C1 segment of cervical spinal cord (tissue), 14 donors: ENCODE measurements at regions not wholly inside any gene's neighbourhood (a gene's known extent, or its start where the extent isn't known, plus 50 kb on each side); places are given as distances from the start of the nearest gene placed in this dataset.
"Not testable (repeated sequence)": the region's sequence is repeated elsewhere in the genome, so short reads cannot be mapped to it uniquely, and the experiment has no call there.

ENCODE experiments used
- DNase-seq, 14 donors: peaks; one replicate each; lab custom pipeline; 2025; lab: John Stamatoyannopoulos, UW

GRCh38 chr9:22650145-22650544 lies 203.5 kb downstream of the DMRTA1 start:
- no peak for DNase-seq

DNA sequence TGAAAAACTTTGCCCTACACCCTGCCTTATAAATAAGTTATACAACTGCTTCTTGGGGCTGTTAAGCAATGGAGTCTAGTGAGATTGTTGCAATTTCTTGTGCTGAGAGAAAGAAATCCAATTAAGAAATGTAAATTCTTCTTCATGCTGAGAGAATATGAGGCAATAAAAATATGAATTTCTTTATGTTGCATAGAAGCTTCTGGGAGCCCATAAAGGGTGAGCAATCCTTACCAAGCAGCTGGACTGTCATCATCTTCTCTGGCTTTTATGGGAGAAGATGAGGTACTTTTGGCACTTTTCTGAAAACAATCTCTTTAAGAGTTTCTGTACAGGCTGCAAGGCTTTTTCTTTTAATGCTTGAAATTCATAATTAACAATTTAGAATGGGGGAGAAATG lies 204.3 kb downstream of the DMRTA1 start:
- DNase-seq, result no peak

GRCh38 chr9:22654833-22655232 lies 208.2 kb downstream of the DMRTA1 start:
- DNase-seq, result no peak

- no peak for DNase-seq
Measured at GRCh38 chr9:22657713-22658112, 211.1 kb downstream of the DMRTA1 start.

DNA sequence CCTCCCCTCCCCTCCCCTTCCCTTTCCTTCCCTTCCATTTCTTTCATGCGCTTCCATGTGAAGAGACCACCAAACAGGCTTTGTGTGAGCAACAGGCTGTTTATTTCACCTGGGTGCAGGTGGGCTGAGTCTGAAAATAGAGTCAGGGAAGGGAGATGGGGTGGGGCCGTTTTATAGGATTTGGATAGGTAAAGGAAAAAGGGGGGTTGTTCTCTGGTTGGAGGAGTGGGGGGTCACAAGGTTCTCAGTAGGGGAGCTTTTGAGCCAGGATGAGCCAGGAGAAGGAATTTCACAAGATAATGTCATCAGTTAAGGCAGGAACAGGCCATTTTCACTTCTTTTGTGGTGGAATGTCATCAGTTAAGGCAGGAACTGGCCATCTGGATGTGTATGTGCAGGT lies 211.9 kb downstream of the DMRTA1 start:
- not testable (repeated sequence) for DNase-seq

DNA sequence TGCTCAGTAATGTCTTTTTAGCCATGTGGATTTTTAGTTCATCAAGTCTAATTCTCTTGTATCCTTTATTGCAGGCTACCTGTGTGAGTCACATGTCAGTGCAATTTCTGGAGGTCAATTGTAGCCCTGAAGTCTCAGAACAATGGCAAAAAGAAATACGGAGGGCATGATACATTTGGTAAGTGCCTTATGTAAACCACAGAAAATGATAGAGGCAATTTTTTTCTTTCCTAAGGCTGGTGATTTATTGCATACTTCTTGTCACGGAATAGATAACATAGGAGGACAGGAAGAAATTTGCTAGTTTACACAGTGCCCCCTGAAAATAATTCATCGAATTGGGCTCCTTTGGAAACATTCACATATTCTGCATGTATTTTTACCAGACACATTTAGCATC lies 235.9 kb downstream of the DMRTA1 start:
- DNase-seq, result no peak

DNA sequence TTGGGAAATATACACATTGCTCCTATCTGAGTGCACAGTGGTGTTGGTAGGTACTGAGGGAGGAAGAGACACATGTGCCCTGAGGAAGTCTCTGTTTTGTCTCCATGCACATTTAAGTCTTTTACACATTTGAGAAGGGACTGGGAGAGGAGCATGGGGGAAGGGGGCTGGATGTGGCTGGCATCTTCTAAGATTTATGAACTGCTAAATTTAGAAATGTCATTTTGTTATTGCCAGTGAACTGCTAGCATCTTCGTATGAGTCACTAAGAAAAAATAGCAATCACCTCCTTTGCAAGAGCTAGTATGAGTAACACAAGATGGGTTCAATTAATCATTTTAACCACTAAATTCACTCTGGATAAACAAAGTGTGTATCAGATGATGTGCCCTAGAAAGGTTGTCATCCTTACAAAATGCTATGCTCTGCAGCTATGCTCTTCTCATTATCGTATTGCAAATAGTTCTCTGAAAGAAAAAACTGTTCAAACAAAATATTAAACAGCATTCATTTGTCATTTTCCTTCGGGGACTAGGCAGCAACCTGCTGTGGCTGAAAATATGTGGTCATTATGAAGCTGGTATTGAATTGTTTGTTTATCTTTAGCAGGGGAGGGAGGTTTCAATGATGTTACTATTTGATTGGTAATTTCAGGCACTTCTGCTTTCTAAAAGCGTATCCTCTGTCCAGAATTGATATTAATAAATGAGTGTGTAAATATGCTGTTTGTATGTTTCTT lies 236.5 kb downstream of the DMRTA1 start:
- no peak for DNase-seq

DNA sequence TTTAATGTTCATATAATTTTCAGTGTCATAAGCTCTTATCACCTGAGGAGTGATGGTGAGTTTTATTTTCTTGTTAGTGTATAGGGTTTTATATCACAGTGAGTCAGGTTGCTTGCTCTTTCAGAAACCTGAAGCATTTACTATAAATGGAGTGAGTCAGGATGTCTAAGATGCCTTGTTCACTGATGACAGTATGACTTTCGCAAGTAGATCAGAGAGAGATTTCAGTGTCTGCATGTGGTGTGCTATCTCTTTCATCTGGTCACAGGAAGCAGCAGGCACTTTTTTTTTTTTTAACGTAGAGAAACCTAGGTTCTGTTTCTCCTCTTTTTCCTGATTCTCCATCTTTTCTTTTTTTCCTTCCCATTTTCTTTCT lies 237.1 kb downstream of the DMRTA1 start:
- no peak for DNase-seq

DNA sequence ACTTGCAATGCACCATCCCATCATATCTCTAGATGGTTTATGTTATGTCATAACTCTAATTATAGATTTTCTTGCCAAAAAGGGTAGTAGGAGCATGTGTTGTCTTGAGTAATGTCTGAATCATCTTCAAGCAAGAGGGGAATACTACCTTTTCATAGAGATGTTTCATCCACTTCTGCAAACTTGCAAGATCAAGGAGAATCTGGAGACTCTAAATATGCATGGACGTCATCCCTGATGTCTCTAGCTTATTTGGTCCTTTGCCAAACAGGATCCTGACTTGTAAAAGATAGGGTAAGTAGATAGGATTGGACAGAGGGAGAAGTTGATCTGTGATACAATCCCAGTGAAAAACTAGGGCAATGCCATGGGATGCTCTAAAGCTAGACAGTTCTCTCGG lies 246.5 kb downstream of the DMRTA1 start:
- DNase-seq, result no peak

DNA sequence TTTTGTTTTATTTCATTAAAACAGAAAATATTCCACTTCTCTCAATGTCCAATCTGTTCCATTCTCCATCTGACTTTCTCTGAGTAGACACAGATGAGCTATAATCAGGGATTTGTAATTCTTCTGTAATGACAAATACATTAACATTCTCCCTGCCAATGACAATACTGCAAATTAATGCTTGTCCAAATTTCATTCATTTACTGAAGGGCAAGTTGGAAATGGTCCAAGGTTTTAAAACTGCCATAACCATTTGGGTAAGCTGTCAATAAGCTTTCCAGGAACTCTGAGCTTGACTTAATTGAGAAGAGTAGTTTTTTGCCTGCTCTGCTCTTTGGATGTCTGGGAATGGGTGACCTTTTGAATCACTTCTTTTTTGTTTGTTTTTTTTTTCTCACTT lies 253.5 kb downstream of the DMRTA1 start:
- DNase-seq, result no peak

GRCh38 chr9:22718653-22719052 lies 272.0 kb downstream of the DMRTA1 start:
- DNase-seq, result no peak

- DNase-seq, result no peak
Measured at GRCh38 chr9:22722492-22722891, 275.9 kb downstream of the DMRTA1 start.

- DNase-seq, result no peak
Measured at GRCh38 chr9:22731786-22732185, 285.2 kb downstream of the DMRTA1 start.

DNA sequence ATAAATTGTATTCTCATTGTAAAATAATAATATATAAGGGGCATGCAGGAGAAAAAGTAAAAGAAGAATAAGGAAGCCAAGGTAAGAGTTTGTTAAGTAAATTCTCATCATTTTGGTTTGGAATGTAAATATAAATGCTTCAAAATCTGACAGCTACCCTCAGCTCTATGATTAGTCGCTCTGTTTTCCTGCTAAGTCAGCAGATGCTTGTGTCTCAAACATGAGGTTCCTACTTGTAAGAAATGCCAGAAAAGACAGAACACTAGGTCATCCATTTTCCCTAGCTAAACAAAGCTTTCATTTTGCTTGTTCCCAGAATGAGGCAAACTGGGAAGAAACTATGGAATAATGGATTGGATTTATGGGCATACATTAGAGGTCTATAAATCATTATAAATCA lies 293.1 kb downstream of the DMRTA1 start:
- no peak for DNase-seq

DNA sequence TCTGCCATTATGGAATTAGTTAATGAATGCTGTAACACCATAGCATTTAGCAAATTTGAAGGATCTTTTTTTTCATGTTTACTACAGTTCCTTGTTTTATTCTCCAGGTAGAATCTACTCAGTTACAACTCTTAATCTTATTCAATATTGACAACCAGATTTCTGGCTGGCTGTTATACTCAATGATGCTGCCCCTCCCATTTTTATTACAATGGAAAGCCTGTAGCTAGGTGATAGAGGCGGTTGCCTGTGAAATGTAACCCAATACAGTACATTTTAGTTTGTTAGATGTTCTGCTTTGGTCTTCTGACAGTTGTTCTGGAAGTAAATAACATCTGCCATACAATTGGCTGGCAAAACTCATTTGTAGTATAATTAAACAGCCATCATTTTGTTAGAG lies 294.2 kb downstream of the DMRTA1 start:
- no peak for DNase-seq

GRCh38 chr9:22742401-22742800 lies 295.8 kb downstream of the DMRTA1 start:
- DNase-seq, result no peak

DNA sequence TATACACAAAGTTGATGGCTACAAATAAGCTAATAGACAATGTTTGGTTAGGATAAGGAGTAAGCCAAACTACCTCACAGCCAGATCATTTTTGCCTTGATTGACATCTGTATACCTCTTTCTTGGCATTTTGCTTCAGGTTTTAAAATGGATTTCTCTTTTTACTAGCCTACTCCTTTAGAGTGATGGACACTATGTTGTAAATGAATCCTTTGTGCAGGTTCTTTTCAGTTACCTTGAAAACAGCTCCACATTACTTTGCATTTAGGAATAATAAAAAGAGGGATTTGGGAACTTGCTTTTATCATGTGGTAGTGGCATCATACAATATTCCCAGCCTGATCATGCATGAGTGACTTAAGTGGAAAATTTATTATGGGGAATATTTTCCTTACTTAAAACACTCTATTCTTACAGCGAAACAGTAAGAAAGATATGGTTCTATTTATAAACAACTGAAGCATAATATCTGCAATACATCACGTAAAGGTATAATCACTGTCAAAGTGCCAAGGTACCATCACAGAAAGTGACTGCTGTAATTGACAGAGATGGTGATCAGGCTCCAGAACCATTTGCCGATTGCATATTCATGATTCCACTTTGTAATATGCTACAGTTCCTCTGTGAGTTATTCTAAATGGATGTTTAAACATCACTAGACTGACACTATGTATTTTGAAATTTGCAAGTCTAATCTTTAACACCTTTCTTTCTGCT lies 327.0 kb downstream of the DMRTA1 start:
- no peak for DNase-seq

DNA sequence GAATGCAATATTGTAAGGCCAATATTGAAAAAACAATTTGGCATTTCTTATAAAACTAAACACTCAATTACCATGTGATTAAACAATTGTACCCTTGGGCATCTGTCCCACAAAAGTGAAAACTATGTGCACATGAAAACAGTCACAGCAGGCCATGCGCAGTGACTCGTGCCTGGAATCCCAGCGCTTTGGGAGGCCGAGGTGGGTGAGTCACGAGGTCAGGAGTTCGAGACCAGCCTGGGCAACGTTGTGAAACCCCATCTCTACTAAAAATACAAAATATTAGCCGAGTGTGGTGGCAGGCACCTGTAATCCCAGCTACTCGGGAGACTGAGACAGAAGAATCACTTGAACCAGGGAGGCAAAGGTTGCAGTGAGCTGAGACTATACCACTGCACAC lies 343.7 kb downstream of the DMRTA1 start:
- DNase-seq, result no peak

DNA sequence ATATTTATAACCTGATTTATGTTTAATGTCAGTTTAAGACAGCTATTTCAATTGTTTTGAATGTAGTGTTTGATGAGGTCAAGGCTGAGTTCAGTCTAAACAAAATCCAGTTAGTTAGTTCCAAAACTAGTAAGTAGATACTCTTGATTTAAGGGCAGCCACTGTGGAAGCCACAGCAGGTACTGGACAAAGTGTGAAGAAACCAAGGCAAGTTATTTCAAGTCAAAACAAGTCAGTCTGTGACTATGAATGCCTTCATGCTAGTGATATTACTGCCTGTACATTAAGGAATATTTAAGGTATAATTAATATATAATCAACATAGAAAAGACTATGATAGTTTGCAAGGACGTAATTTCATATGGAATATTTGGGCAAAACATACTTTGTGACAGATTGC lies 362.3 kb downstream of the DMRTA1 start:
- no peak for DNase-seq

- DNase-seq, result no peak
Measured at GRCh38 chr9:22809371-22809770, 362.7 kb downstream of the DMRTA1 start.

DNA sequence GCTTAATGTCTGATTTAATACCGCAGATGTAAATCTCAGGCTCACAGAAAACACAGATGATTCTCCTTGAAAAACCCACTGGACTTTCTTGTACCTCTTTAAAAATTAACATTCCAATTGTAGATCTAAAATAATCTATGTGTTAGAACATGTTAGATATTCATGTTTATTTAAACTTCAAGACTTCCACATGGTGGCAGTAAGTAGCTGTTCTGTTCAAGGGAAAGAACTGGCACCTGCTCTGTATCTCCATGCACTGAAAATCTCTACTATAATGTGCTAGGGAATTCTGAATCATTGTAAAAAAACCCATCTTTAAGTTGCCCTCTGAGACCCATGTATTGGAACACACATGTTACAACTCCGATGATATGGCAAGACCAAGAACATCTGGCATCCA lies 366.9 kb downstream of the DMRTA1 start:
- DNase-seq, result no peak

DNA sequence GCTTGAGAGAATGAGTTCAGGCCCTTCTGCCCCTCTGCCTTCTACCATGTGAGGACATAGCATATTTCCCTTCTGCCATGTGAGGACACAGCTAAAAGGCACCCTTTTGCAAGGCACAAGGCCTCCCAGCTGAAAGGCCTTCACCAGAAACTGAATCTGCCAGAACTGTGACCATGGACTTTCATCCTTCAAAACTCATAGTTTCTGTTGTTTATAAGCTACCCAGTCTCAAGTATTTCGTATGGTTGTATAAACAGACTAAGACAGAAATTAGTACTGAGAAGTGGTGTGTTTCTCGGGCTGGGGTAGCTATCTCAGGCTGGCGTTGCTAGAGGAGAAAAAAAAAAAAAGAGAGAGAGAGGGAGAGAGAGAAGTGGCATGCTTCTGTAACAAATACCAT lies 368.6 kb downstream of the DMRTA1 start:
- DNase-seq, result no peak

DNA sequence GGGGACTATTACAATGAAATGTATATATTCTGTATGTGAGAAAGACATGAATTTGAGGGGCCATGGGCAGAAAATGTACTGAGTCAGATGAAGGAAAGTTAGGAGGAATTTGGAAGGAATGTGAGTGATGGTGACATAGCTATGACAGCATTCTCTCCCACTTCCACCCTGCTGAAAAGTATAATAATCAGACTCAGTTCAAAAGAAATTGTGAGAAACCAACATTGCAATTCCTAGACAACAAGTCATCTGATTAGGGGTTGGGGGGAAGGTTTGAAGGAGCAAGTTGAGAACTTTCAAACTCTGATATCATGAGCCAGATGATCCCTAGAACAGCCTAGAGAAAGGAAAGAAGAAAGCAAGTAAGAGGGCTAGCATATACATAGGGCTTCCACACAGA lies 370.6 kb downstream of the DMRTA1 start:
- no peak for DNase-seq

- DNase-seq, result no peak
Measured at GRCh38 chr9:22829236-22829635, 382.6 kb downstream of the DMRTA1 start.
